ENCODE measurements at regions not wholly inside any gene's neighbourhood (a gene's known extent, or its start where the extent isn't known, plus 50 kb on each side); places are given as distances from the start of the nearest gene placed in this dataset.

DNA sequence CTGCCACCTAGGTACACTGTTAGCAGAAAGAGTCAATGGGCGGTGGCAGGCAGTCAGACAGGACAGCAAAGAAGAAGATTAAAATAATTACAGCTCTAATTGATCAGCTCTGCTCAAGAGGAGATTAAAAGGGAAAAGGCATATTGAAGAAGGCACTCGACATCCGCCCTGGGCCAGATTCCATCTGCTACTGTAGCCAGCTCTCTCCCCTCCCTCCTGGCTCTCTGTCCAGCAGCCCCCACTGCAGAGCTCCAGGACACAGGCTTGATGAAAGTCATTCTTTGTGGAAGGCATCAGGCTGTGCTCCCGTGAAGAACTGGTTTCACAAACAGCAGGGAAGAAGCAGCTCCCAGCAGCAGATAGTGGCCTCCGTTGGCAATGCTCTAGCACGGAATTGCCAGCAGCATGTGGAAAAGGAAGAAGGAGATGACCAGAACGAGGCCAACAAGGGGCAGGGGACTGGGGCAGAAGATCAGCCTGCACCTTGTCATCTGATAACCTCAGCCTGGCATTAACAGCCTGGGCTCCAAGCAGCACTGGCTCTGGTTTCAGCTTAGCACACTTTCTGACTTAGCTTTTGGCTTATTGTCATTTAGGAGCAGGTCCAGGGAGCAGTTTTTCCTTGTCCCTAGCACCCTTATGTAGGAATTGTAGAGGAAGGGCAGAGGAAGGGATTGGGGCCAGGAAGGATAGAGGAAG lies 465.9 kb downstream of the KIF16B start:
- TF ChIP-seq RAD21 (IDR thresholded peaks at IDR 0.05; ENCODE audit: low read length) (no peak), FOS (IDR thresholded peaks at IDR 0.05; ENCODE audit: low read depth, low read length) (no peak), BHLHE40 (IDR thresholded peaks at IDR 0.05; ENCODE audit: low read depth, low read length) (no peak), SMC3 (IDR thresholded peaks at IDR 0.05; ENCODE audit: low read depth, low read length) (no peak), POLR2A (IDR thresholded peaks at IDR 0.05; ENCODE audit: low read depth, low read length) (no peak), MAFK (IDR thresholded peaks at IDR 0.05; ENCODE audit: low read depth, low read length) (no peak), NFE2L2 (IDR thresholded peaks at IDR 0.05; ENCODE audit: low read depth, low read length) (no peak), MAZ (IDR thresholded peaks at IDR 0.05; ENCODE audit: borderline replicate concordance, low read depth, low read length) (no peak), RCOR1 (IDR thresholded peaks at IDR 0.05; ENCODE audit: insufficient replicate concordance, low read length) (no peak), RFX5 (IDR thresholded peaks at IDR 0.05; ENCODE audit: low read depth, low read length) (no peak)
- TF ChIP-seq, protein P1, sequence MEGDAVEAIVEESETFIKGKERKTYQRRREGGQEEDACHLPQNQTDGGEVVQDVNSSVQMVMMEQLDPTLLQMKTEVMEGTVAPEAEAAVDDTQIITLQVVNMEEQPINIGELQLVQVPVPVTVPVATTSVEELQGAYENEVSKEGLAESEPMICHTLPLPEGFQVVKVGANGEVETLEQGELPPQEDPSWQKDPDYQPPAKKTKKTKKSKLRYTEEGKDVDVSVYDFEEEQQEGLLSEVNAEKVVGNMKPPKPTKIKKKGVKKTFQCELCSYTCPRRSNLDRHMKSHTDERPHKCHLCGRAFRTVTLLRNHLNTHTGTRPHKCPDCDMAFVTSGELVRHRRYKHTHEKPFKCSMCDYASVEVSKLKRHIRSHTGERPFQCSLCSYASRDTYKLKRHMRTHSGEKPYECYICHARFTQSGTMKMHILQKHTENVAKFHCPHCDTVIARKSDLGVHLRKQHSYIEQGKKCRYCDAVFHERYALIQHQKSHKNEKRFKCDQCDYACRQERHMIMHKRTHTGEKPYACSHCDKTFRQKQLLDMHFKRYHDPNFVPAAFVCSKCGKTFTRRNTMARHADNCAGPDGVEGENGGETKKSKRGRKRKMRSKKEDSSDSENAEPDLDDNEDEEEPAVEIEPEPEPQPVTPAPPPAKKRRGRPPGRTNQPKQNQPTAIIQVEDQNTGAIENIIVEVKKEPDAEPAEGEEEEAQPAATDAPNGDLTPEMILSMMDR (conservative IDR thresholded peaks at IDR 0.05; ENCODE audit: low read depth, low read length): no peak
- TF ChIP-seq, protein P2, sequence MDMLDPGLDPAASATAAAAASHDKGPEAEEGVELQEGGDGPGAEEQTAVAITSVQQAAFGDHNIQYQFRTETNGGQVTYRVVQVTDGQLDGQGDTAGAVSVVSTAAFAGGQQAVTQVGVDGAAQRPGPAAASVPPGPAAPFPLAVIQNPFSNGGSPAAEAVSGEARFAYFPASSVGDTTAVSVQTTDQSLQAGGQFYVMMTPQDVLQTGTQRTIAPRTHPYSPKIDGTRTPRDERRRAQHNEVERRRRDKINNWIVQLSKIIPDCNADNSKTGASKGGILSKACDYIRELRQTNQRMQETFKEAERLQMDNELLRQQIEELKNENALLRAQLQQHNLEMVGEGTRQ (IDR thresholded peaks at IDR 0.05; ENCODE audit: low read depth, low read length): no peak
- Histone ChIP-seq H4K8ac (ENCODE audit: low read depth in 2 of 2, low read length in 2 of 2) (no peak overlapping the region), H2BK120ac (ENCODE audit: low read depth, low read length) (no peak overlapping the region), H3K27ac (ENCODE audit: insufficient read depth, low read length) (no peak overlapping the region), H3K79me1 (ENCODE audit: low read depth in 1 of 2, low read length in 2 of 2) (no peaks in the 10 kb centered on the region), H3K9me3 (ENCODE audit: control insufficient read depth, insufficient read depth, low read length) (peaks cover 14% of the 10 kb centered on the region), H4K91ac (ENCODE audit: insufficient read depth, low read depth, low read length) (no peak overlapping the region), H3K23ac (ENCODE audit: low read depth, low read length) (no peak overlapping the region), H2AFZ (replicated peaks; ENCODE audit: low read length, poor library complexity) (no peak overlapping the region), H3K14ac (replicated peaks; ENCODE audit: low read depth, low read length) (no peak overlapping the region), H3K36me3 (ENCODE audit: control insufficient read depth, insufficient read depth, low read length) (no peaks in the 10 kb centered on the region), H2AK5ac (ENCODE audit: low read depth, low read length) (no peak overlapping the region), H3K9ac (ENCODE audit: low read depth, low read length) (no peak overlapping the region), H2AK9ac (replicated peaks; ENCODE audit: low read depth, low read length, poor library complexity) (no peak overlapping the region), H2BK5ac (ENCODE audit: low read depth, low read length, poor library complexity, severe bottlenecking) (no peak overlapping the region), H3K4me1 (ENCODE audit: control insufficient read depth, insufficient read depth, low read length) (no peaks in the 10 kb centered on the region), H3K27me3 (ENCODE audit: control insufficient read depth, insufficient read depth, low read length) (no peaks in the 10 kb centered on the region), H4K5ac (ENCODE audit: low read depth, low read length) (no peak overlapping the region), H3K56ac (ENCODE audit: extremely low read depth, insufficient read depth, low read length) (no peak overlapping the region), H3K4me3 (ENCODE audit: insufficient read depth, low read depth, low read length) (no peak overlapping the region), H3K4me2 (ENCODE audit: low read depth, low read length) (no peak overlapping the region), H3K9me1 (ENCODE audit: insufficient read depth, low read length) (no peaks in the 10 kb centered on the region), H3K4ac (ENCODE audit: low read depth, low read length) (no peak overlapping the region), H4K20me1 (ENCODE audit: insufficient read depth, low read length) (no peaks in the 10 kb centered on the region), H2BK20ac (ENCODE audit: low read depth, low read length) (no peak overlapping the region), H3K18ac (ENCODE audit: low read depth, low read length) (no peak overlapping the region), H2BK15ac (ENCODE audit: low read depth, low read length) (no peak overlapping the region)
- BruUV-seq (replicated peaks): no TSS peak
- in situ Hi-C loops (cut with MboI; ENCODE audit: low sequenced_read_pairs): no loop called here
- DNase-seq (no peak), ATAC-seq (ENCODE audit: low read depth) (no peak)
- 40% methylated on average over 1 of the region's 7 CpGs; no CpG with 5 or more reads in 1 of the 2 experiments for WGBS, 2 experiments (ENCODE audit: extremely low coverage in 2 of 2, insufficient read length in 1 of 2)
- dilution Hi-C loops (cut with HindIII; ENCODE audit: low sequenced_read_pairs, unreplicated experiment): no loop called here
- POLR2A ChIA-PET (ENCODE audit: unreplicated experiment): no interaction called here
- intact Hi-C loops (cut with micrococcal nuclease): no loop called here
- CTCF ChIA-PET: interaction anchor here (0.5 kb wide), 1 partner anchor 30 kb away, joined by 3 read pairs; no protein-coding TSS in a partner anchor
